K562 (cell line): ENCODE measurements at regions not wholly inside any gene's neighbourhood (a gene's known extent, or its start where the extent isn't known, plus 50 kb on each side); places are given as distances from the start of the nearest gene placed in this dataset.

Experiments used
- ATAC-seq: fragments of 200-7000 bp; cut with Tn5 transposase; 3 replicates; pipeline ENCODE4 v1.9.1; 2020; ENCODE audit warnings: moderate library complexity
- BruUV-seq: library from RNA; stranded (reverse); fragments of 400-500 nt; replicated peaks from 2 replicates; lab custom pipeline; 2021; lab: Mats Ljungman, UMichigan
- CTCF ChIA-PET: fragments of 300-600 bp; formaldehyde crosslinking; extraction: SDS; loops from one replicate; lab custom pipeline; 2021; ENCODE audit warnings: low intra/inter-chr PET ratio; lab: Yijun Ruan, JAX
- POLR2A ChIA-PET: fragments of 300-600, 350-650 bp; sonication (Branson Sonifier 250); formaldehyde crosslinking; extraction: SDS; loops from one replicate; lab custom pipeline; 2021; ENCODE audit warnings: antibody characterized with exemption, inconsistent platforms; lab: Yijun Ruan, JAX
- DNase-seq, 4 experiments: peaks; one replicate each; pipeline versions ENCODE4 v3.0.0 to v3.0.0-alpha.2; 2011 to 2018; ENCODE audit warnings: low spot score in 3 of 4, mixed read lengths in 3 of 4; ENCODE audit errors: extremely low read depth in 1 of 4
- FAIRE-seq: peaks from 2 replicates; lab custom pipeline; 2011; peaks lifted over from hg19 to GRCh38; lab: Jason Lieb, UNC
- H2AFZ ChIP-seq: 2 replicates; pipeline ENCODE4 v1.6.0; 2011; ENCODE audit warnings: low read depth, low read length, control low read depth, inconsistent platforms
- H3K27ac ChIP-seq: fragments of 200-600 bp; 3 replicates; pipeline ENCODE4 v1.8.0; 2011; ENCODE audit warnings: low read depth, mild to moderate bottlenecking, control low read depth, inconsistent platforms, low read length, moderate library complexity, mixed read lengths; ENCODE audit errors: extremely low read depth
- H3K27me3 ChIP-seq, 2 experiments: fragments of 300-600 bp in 1 of 2; 2 replicates in 1 of 2; 3 replicates in 1 of 2; pipeline versions ENCODE4 v1.6.0 to v1.8.0; 2011; ENCODE audit warnings: inconsistent platforms in 2 of 2, low read length in 2 of 2, mild to moderate bottlenecking in 1 of 2, mixed read lengths in 1 of 2, moderate library complexity in 1 of 2; ENCODE audit not compliant: control insufficient read depth in 2 of 2, insufficient read depth in 2 of 2
- H3K36me3 ChIP-seq: fragments of 300-600 bp; 3 replicates; pipeline ENCODE4 v1.8.0; 2011; ENCODE audit warnings: mild to moderate bottlenecking, low read length, inconsistent platforms; ENCODE audit not compliant: control insufficient read depth, insufficient read depth
- H3K4me1 ChIP-seq, 2 experiments: fragments of 200-600 bp in 1 of 2; replicated peaks in 1 of 2; 2 replicates in 1 of 2; 3 replicates in 1 of 2; pipeline versions ENCODE4 v1.5.1 to v1.8.0; 2011; ENCODE audit warnings: inconsistent platforms in 2 of 2, low read length in 2 of 2, mild to moderate bottlenecking in 1 of 2, mixed read lengths in 1 of 2, moderate library complexity in 1 of 2; ENCODE audit not compliant: control insufficient read depth in 2 of 2, insufficient read depth in 2 of 2
- H3K4me2 ChIP-seq: 2 replicates; pipeline ENCODE4 v1.6.1; 2011; ENCODE audit warnings: low read length, control low read depth, inconsistent platforms, mixed read lengths; ENCODE audit not compliant: insufficient read depth
- H3K4me3 ChIP-seq: fragments of 200-600 bp; sonication (generic), shearing (Covaris generic); 2 replicates; pipeline ENCODE4 v1.5.1; 2016; ENCODE audit warnings: control low read depth, inconsistent platforms
- H3K79me2 ChIP-seq: fragments of 200-600 bp; 3 replicates; pipeline ENCODE4 v1.8.0; 2011; ENCODE audit warnings: low read length, inconsistent platforms; ENCODE audit not compliant: control insufficient read depth, insufficient read depth
- H3K9ac ChIP-seq, 2 experiments: 2 replicates each; pipeline versions ENCODE4 v1.6.0 to v1.6.1; 2011; ENCODE audit warnings: low read depth in 2 of 2, low read length in 2 of 2, control low read depth in 1 of 2, inconsistent platforms in 1 of 2, mild to moderate bottlenecking in 1 of 2, mixed read lengths in 1 of 2; ENCODE audit not compliant: insufficient read depth in 1 of 2
- H3K9me1 ChIP-seq: one replicate; pipeline ENCODE4 v1.6.0; 2011; ENCODE audit warnings: inconsistent platforms, mild to moderate bottlenecking, low read length, moderate library complexity; ENCODE audit not compliant: control insufficient read depth, insufficient read depth
- H3K9me3 ChIP-seq: replicated peaks from 2 replicates; pipeline ENCODE4 v1.5.1; 2011; ENCODE audit warnings: low read depth, low read length, inconsistent platforms; ENCODE audit not compliant: control insufficient read depth, insufficient read depth
- H4K20me1 ChIP-seq: replicated peaks from 2 replicates; pipeline ENCODE4 v1.6.1; 2011; ENCODE audit warnings: low read length, inconsistent platforms, mixed read lengths; ENCODE audit not compliant: control insufficient read depth, insufficient read depth
- ATF3 ChIP-seq, 2 experiments: fragments of 450-650 bp in 1 of 2; sonication (generic) in 1 of 2; formaldehyde crosslinking in 1 of 2; IDR thresholded peaks in 1 of 2; conservative IDR thresholded peaks in 1 of 2; 2 replicates each; pipeline versions ENCODE4 v1.6.1 to v1.8.1; 2016 to 2023; ENCODE audit warnings: mild to moderate bottlenecking in 2 of 2, moderate library complexity in 2 of 2, inconsistent platforms in 1 of 2, missing genetic modification reagents in 1 of 2
- CEBPB ChIP-seq: fragments of 450-650 bp; IDR thresholded peaks from 2 replicates; pipeline ENCODE4 v1.6.1; 2016; ENCODE audit warnings: missing genetic modification characterization, missing compliant biosample characterization
- CEBPG ChIP-seq, 3 experiments: fragments of 200-800 bp in 1 of 3; sonication (Bioruptor generic) in 1 of 3; sonication (generic) in 1 of 3; formaldehyde crosslinking in 1 of 3; IDR thresholded peaks in 2 of 3; conservative IDR thresholded peaks in 1 of 3; 2 replicates each; pipeline versions ENCODE4 v1.6.1 to v1.8.0; 2016 to 2022; ENCODE audit warnings: missing compliant biosample characterization in 2 of 3, missing genetic modification characterization in 2 of 3, mild to moderate bottlenecking in 1 of 3, missing genetic modification reagents in 1 of 3
- DPF2 ChIP-seq: fragments of 450-650 bp; IDR thresholded peaks from 2 replicates; pipeline ENCODE4 v1.6.1; 2016
- HMG20A ChIP-seq: fragments of 450-650 bp; formaldehyde crosslinking; conservative IDR thresholded peaks from 2 replicates; pipeline ENCODE4 v1.4.0; 2020; ENCODE audit warnings: mild to moderate bottlenecking, mixed read lengths
- KLF6 ChIP-seq: fragments of 250-450 bp; sonication (Bioruptor Pico); IDR thresholded peaks from 2 replicates; pipeline ENCODE4 v1.4.0; 2020; ENCODE audit warnings: mild to moderate bottlenecking, moderate library complexity, borderline replicate concordance
- PHF8 ChIP-seq: fragments of 200-600 bp; sonication (generic); IDR thresholded peaks from 2 replicates; pipeline ENCODE4 v1.6.1; 2012; ENCODE audit warnings: mixed run types, mild to moderate bottlenecking, inconsistent platforms, low read length, moderate library complexity, borderline replicate concordance
- PRDM10 ChIP-seq: fragments of 450-650 bp; IDR thresholded peaks from 2 replicates; pipeline ENCODE4 v1.6.1; 2018; ENCODE audit not compliant: partially characterized antibody
- TBL1XR1 ChIP-seq, 2 experiments: IDR thresholded peaks; 2 replicates each; pipeline ENCODE4 v1.6.1; 2012; ENCODE audit warnings: improper control_type of control experiment in 2 of 2, low read length in 2 of 2, mild to moderate bottlenecking in 1 of 2
- THAP12 ChIP-seq: fragments of 250-450 bp; sonication (Bioruptor Pico); IDR thresholded peaks from 2 replicates; pipeline ENCODE4 v1.9.0; 2021; ENCODE audit warnings: mild to moderate bottlenecking, inconsistent platforms
- THAP7 ChIP-seq: fragments of 250-450 bp; sonication (Bioruptor Pico); IDR thresholded peaks from 2 replicates; pipeline ENCODE4 v1.5.0; 2021
- ZNF584 ChIP-seq: fragments of 200-800 bp; sonication (Bioruptor generic); IDR thresholded peaks from 2 replicates; pipeline ENCODE4 v1.6.1; 2016; ENCODE audit warnings: low read depth, mild to moderate bottlenecking, missing genetic modification characterization, missing compliant biosample characterization
- ZSCAN29 ChIP-seq: fragments of 450-650 bp; IDR thresholded peaks from 2 replicates; pipeline ENCODE4 v1.6.1; 2017
- WGBS: fragments of 100-300 bp; shearing (Covaris generic); methylation state at CpG from one replicate; pipeline ENCODE4 v1.1.6; 2016; ENCODE audit warnings: low coverage, mixed read lengths; ENCODE audit not compliant: insufficient coverage; ENCODE audit errors: missing lambda C conversion rate; 5-methylcytosine and 5-hydroxymethylcytosine counted together
- in situ Hi-C: fragments of 300-500 bp; cut with MboI; formaldehyde crosslinking; loops from 4 replicates; pipeline ENCODE4 v1.15.0; 2018; ENCODE audit warnings: inconsistent platforms, mixed read lengths
- intact Hi-C: fragments of 100-400 bp; cut with micrococcal nuclease; formaldehyde crosslinking; loops from 2 replicates; pipeline ENCODE4 v1.14.2; 2022

GRCh38 chrX:135644624-135645023, 68.8 kb upstream of the CT45A1 start:
- no peaks in the 10 kb centered on the region for H3K9me1 ChIP-seq
- H4K20me1 ChIP-seq: no peaks in the 10 kb centered on the region
- in situ Hi-C loops (no loop called here), intact Hi-C loops (no loop called here)
- no peak overlapping the region for H3K9ac ChIP-seq
- H3K27me3 ChIP-seq: no peaks in the 10 kb centered on the region
- H3K9me3 ChIP-seq: no peaks in the 10 kb centered on the region
- H3K4me2 ChIP-seq: no peak overlapping the region
- WGBS: 0% methylated on average over 2 of the region's 2 CpGs
- no peak overlapping the region for H2AFZ ChIP-seq
- H3K36me3 ChIP-seq: no peaks in the 10 kb centered on the region
- no peaks in the 10 kb centered on the region for H3K4me1 ChIP-seq
- no peak for ATAC-seq
- ChIA-PET POLR2A (no interaction called here), CTCF (no interaction called here)
- DNase-seq: no peak
- no peaks in the 10 kb centered on the region for H3K79me2 ChIP-seq
- no peak for FAIRE-seq
- no TSS peak for BruUV-seq
- no peak overlapping the region for H3K4me3 ChIP-seq
- H3K27ac ChIP-seq: no peak overlapping the region
- TF ChIP-seq CEBPG (CRISPR knock-in tag; IDR thresholded peaks at IDR 0.05): no peak
- peak; percentile 63 to 66; a peak in 3 of 4 replicates for TF ChIP-seq CEBPG (tag; conservative IDR thresholded peaks at IDR 0.05 in 1 of 2, IDR thresholded peaks at IDR 0.05 in 1 of 2)
- 0 out of 2 replicates have a peak, but pooled peaks have one; percentile 21 for TF ChIP-seq CEBPB
- no peak for TF ChIP-seq THAP12 (CRISPR knock-in tag)
- no peak for TF ChIP-seq PRDM10
- no peak for TF ChIP-seq ZNF584 (CRISPR knock-in tag)
- TF ChIP-seq THAP7: no peak
- no peak for TF ChIP-seq TBL1XR1 (IDR thresholded peaks at IDR 0.05; ENCODE audit: low read length in 2 of 2)
- TF ChIP-seq KLF6 (CRISPR knock-in tag): no peak
- peak; percentile 81 for TF ChIP-seq ATF3 (IDR thresholded peaks at IDR 0.05)
- TF ChIP-seq ATF3 (CRISPR knock-in tag; conservative IDR thresholded peaks at IDR 0.05): no peak
- TF ChIP-seq PHF8: no peak
- no peak for TF ChIP-seq HMG20A (CRISPR knock-in tag)
- TF ChIP-seq ZSCAN29: no peak
- TF ChIP-seq DPF2: no peak
